H1 (cell line): ENCODE measurements at regions not wholly inside any gene's neighbourhood (a gene's known extent, or its start where the extent isn't known, plus 50 kb on each side); places are given as distances from the start of the nearest gene placed in this dataset.

ENCODE experiments used
- CTCF ChIA-PET: fragments of 300-600 bp; sonication (Branson Sonifier 250); formaldehyde crosslinking; loops from one replicate; lab custom pipeline; 2021; ENCODE audit not compliant: partially characterized antibody; lab: Charles Lee
- POLR2A ChIA-PET: fragments of 300-600 bp; sonication (Branson Sonifier 250); formaldehyde crosslinking; loops from one replicate; lab custom pipeline; 2021; ENCODE audit warnings: inconsistent platforms; ENCODE audit not compliant: partially characterized antibody; lab: Charles Lee
- DNase-seq, 2 experiments: peaks; one replicate each; pipeline versions ENCODE4 v3.0.0 to v3.0.0-alpha.2; 2010 to 2022; ENCODE audit warnings: low spot score in 2 of 2, low read depth in 1 of 2, mixed read lengths in 1 of 2
- FAIRE-seq: peaks from 2 replicates; lab custom pipeline; 2011; peaks lifted over from hg19 to GRCh38; lab: Jason Lieb, UNC
- H2AFZ ChIP-seq: 2 replicates; pipeline ENCODE4 v1.8.1; 2012; ENCODE audit warnings: low read length, inconsistent platforms
- H2AK5ac ChIP-seq: 2 replicates; pipeline ENCODE4 v1.6.1; 2013; ENCODE audit warnings: low read depth, low read length
- H2BK120ac ChIP-seq: replicated peaks from 2 replicates; pipeline ENCODE3; 2013; ENCODE audit warnings: low read depth, low read length, inconsistent platforms
- H2BK12ac ChIP-seq: 2 replicates; pipeline ENCODE4 v1.6.1; 2013; ENCODE audit warnings: low read depth, low read length
- H2BK15ac ChIP-seq: 2 replicates; pipeline ENCODE4 v1.6.1; 2013; ENCODE audit warnings: low read length
- H2BK20ac ChIP-seq: 2 replicates; pipeline ENCODE4 v1.6.1; 2013; ENCODE audit warnings: low read length
- H2BK5ac ChIP-seq: 2 replicates; pipeline ENCODE4 v1.6.1; 2013; ENCODE audit warnings: low read depth, low read length
- H3K14ac ChIP-seq: 2 replicates; pipeline ENCODE4 v1.6.1; 2013; ENCODE audit warnings: inconsistent platforms; ENCODE audit not compliant: insufficient read length
- H3K18ac ChIP-seq: 2 replicates; pipeline ENCODE4 v1.6.1; 2013; ENCODE audit warnings: low read length; ENCODE audit errors: extremely low read depth
- H3K23ac ChIP-seq: 2 replicates; pipeline ENCODE4 v1.6.1; 2013; ENCODE audit warnings: inconsistent platforms; ENCODE audit not compliant: insufficient read length
- H3K23me2 ChIP-seq: 2 replicates; pipeline ENCODE4 v1.6.1; 2013; ENCODE audit warnings: low read depth, low read length
- H3K27ac ChIP-seq: 2 replicates; pipeline ENCODE4 v1.6.1; 2011; ENCODE audit warnings: low read depth, low read length, inconsistent platforms
- H3K27me3 ChIP-seq, 4 experiments: replicated peaks in 1 of 4; 1 replicate in 1 of 4; 2 replicates in 3 of 4; pipeline versions ENCODE4 v1.6.1 to v1.8.1; 2011 to 2013; ENCODE audit warnings: low read length in 3 of 4, mild to moderate bottlenecking in 3 of 4, inconsistent platforms in 2 of 4, mixed read lengths in 2 of 4, moderate library complexity in 1 of 4; ENCODE audit not compliant: control insufficient read depth in 3 of 4, insufficient read depth in 3 of 4; ENCODE audit errors: extremely low read depth in 1 of 4
- H3K36me3 ChIP-seq, 4 experiments: 2 replicates each; pipeline versions ENCODE4 v1.6.1 to v1.8.1; 2011 to 2013; ENCODE audit warnings: mild to moderate bottlenecking in 4 of 4, low read length in 3 of 4, moderate library complexity in 2 of 4, control low read depth in 1 of 4, inconsistent platforms in 1 of 4; ENCODE audit not compliant: insufficient read depth in 4 of 4, control insufficient read depth in 2 of 4
- H3K4ac ChIP-seq: replicated peaks from 2 replicates; pipeline ENCODE3; 2013; ENCODE audit warnings: low read length, low read depth, mixed read lengths, inconsistent platforms; ENCODE audit not compliant: insufficient read length
- H3K4me1 ChIP-seq, 4 experiments: replicated peaks in 1 of 4; 1 replicate in 1 of 4; 2 replicates in 3 of 4; pipeline versions ENCODE4 v1.6.1 to v1.8.1; 2011 to 2013; ENCODE audit warnings: low read length in 3 of 4, inconsistent platforms in 2 of 4, mixed read lengths in 1 of 4; ENCODE audit not compliant: insufficient read depth in 4 of 4, control insufficient read depth in 3 of 4
- H3K4me2 ChIP-seq, 2 experiments: 2 replicates each; pipeline versions ENCODE4 v1.6.1 to v1.8.1; 2011 to 2013; ENCODE audit warnings: low read depth in 2 of 2, low read length in 2 of 2, control low read depth in 1 of 2, inconsistent platforms in 1 of 2, mild to moderate bottlenecking in 1 of 2; ENCODE audit not compliant: insufficient read depth in 1 of 2
- H3K4me3 ChIP-seq, 4 experiments: fragments of 200-600, 300-600 bp in 1 of 4; sonication (generic), shearing (Covaris generic), sonication (Bioruptor Twin) in 1 of 4; 2 replicates each; pipeline versions ENCODE4 v1.5.1 to v1.8.1; 2011 to 2016; ENCODE audit warnings: low read length in 4 of 4, low read depth in 3 of 4, control low read depth in 2 of 4, inconsistent platforms in 2 of 4, mild to moderate bottlenecking in 2 of 4, mixed read lengths in 1 of 4, moderate library complexity in 1 of 4; ENCODE audit not compliant: insufficient read depth in 2 of 4; ENCODE audit errors: extremely low read depth in 1 of 4
- H3K56ac ChIP-seq: replicated peaks from 2 replicates; pipeline ENCODE3; 2013; ENCODE audit warnings: low read depth, mild to moderate bottlenecking, mixed read lengths, low read length, inconsistent platforms; ENCODE audit not compliant: insufficient read length
- H3K79me1 ChIP-seq: 2 replicates; pipeline ENCODE4 v1.6.1; 2013; ENCODE audit warnings: low read depth, low read length, control low read depth
- H3K79me2 ChIP-seq, 2 experiments: 2 replicates each; pipeline versions ENCODE4 v1.6.1 to v1.8.1; 2012 to 2013; ENCODE audit warnings: low read length in 2 of 2, mild to moderate bottlenecking in 2 of 2, inconsistent platforms in 1 of 2; ENCODE audit not compliant: insufficient read depth in 2 of 2, control insufficient read depth in 1 of 2
- H3K9ac ChIP-seq, 4 experiments: replicated peaks in 1 of 4; 1 replicate in 1 of 4; 2 replicates in 3 of 4; pipeline versions ENCODE4 v1.6.1 to v1.8.1; 2011 to 2013; ENCODE audit warnings: low read depth in 3 of 4, low read length in 3 of 4, control low read depth in 2 of 4, mild to moderate bottlenecking in 2 of 4, moderate library complexity in 2 of 4, inconsistent platforms in 1 of 4; ENCODE audit errors: extremely low read depth in 1 of 4
- H3K9me3 ChIP-seq, 2 experiments: 2 replicates each; pipeline versions ENCODE4 v1.6.1 to v1.8.1; 2012 to 2013; ENCODE audit warnings: mild to moderate bottlenecking in 2 of 2, moderate library complexity in 2 of 2, control low read depth in 1 of 2, inconsistent platforms in 1 of 2, low read depth in 1 of 2, low read length in 1 of 2, mixed read lengths in 1 of 2; ENCODE audit not compliant: insufficient read depth in 2 of 2
- H4K20me1 ChIP-seq, 2 experiments: replicated peaks in 1 of 2; 2 replicates each; pipeline versions ENCODE3 to v1.8.1; 2011 to 2013; ENCODE audit warnings: inconsistent platforms in 2 of 2, low read length in 2 of 2, mild to moderate bottlenecking in 1 of 2; ENCODE audit not compliant: insufficient read depth in 2 of 2, control insufficient read depth in 1 of 2
- H4K5ac ChIP-seq: 2 replicates; pipeline ENCODE4 v1.6.1; 2013; ENCODE audit warnings: low read length, low read depth, mixed read lengths, inconsistent platforms; ENCODE audit not compliant: insufficient read length
- H4K8ac ChIP-seq: 2 replicates; pipeline ENCODE4 v1.8.0; 2013; ENCODE audit warnings: mild to moderate bottlenecking, moderate library complexity, low read length, inconsistent platforms; ENCODE audit not compliant: insufficient read depth; ENCODE audit errors: extremely low read depth
- H4K91ac ChIP-seq: replicated peaks from 2 replicates; pipeline ENCODE3; 2013; ENCODE audit warnings: low read length, mixed read lengths, inconsistent platforms; ENCODE audit not compliant: insufficient read length
- ASH2L ChIP-seq: fragments of 200-600, 300-600 bp; sonication (generic); IDR thresholded peaks from one replicate; pipeline ENCODE4 v1.7.1; 2017; ENCODE audit warnings: low read length
- CBX5 ChIP-seq: fragments of 300-800, 300-1000 bp; sonication (generic); IDR thresholded peaks from 2 replicates; pipeline ENCODE4 v1.7.1; 2016; ENCODE audit warnings: antibody characterized with exemption, low read length, low read depth
- EGR1 ChIP-seq: IDR thresholded peaks from 2 replicates; pipeline ENCODE4 v1.6.1; 2011; ENCODE audit warnings: low read depth, low read length, borderline replicate concordance
- GTF2F1 ChIP-seq: IDR thresholded peaks from 2 replicates; pipeline ENCODE4 v1.6.1; 2012; ENCODE audit warnings: low read depth, low read length, improper control_type of control experiment, borderline replicate concordance
- KDM4A ChIP-seq: IDR thresholded peaks from one replicate; pipeline ENCODE4 v1.7.1; 2012; ENCODE audit warnings: low read depth, mild to moderate bottlenecking, moderate library complexity, low read length, inconsistent platforms; ENCODE audit not compliant: severe bottlenecking
- KDM5A ChIP-seq: fragments of 200-600 bp; IDR thresholded peaks from 2 replicates; pipeline ENCODE4 v1.7.1; 2012; ENCODE audit warnings: mild to moderate bottlenecking, low read length, inconsistent platforms, mixed read lengths
- MAFK ChIP-seq: IDR thresholded peaks from 2 replicates; pipeline ENCODE4 v1.6.1; 2012; ENCODE audit warnings: low read depth, mild to moderate bottlenecking, improper control_type of control experiment, low read length
- RAD21 ChIP-seq, 2 experiments: IDR thresholded peaks in 1 of 2; conservative IDR thresholded peaks in 1 of 2; 2 replicates each; pipeline ENCODE4 v1.6.1; 2011; ENCODE audit warnings: low read depth in 2 of 2, low read length in 2 of 2, improper control_type of control experiment in 1 of 2, inconsistent platforms in 1 of 2, mild to moderate bottlenecking in 1 of 2, moderate library complexity in 1 of 2
- RBBP5 ChIP-seq: IDR thresholded peaks from 2 replicates; pipeline ENCODE4 v1.7.1; 2012; ENCODE audit warnings: low read depth, mild to moderate bottlenecking, inconsistent platforms, low read length, moderate library complexity, borderline replicate concordance
- RXRA ChIP-seq: IDR thresholded peaks from 2 replicates; pipeline ENCODE4 v1.6.1; 2011; ENCODE audit warnings: low read depth, mild to moderate bottlenecking, low read length, moderate library complexity; ENCODE audit not compliant: insufficient read depth
- SP1 ChIP-seq: IDR thresholded peaks from 2 replicates; pipeline ENCODE4 v1.6.1; 2011; ENCODE audit warnings: low read depth, low read length
- SP2 ChIP-seq: IDR thresholded peaks from 2 replicates; pipeline ENCODE4 v1.6.1; 2012; ENCODE audit warnings: mild to moderate bottlenecking, low read length, inconsistent platforms
- SUZ12 ChIP-seq: fragments of 200-600 bp; sonication (generic); IDR thresholded peaks from 2 replicates; pipeline ENCODE4 v1.6.1; 2012; ENCODE audit warnings: mild to moderate bottlenecking, inconsistent platforms, low read length, moderate library complexity, mixed read lengths
- TAF1 ChIP-seq: IDR thresholded peaks from 2 replicates; pipeline ENCODE4 v1.6.1; 2011; ENCODE audit warnings: mild to moderate bottlenecking, low read depth, low read length
- TAF7 ChIP-seq: optimal IDR thresholded peaks from 2 replicates; pipeline ENCODE3; 2011; ENCODE audit warnings: low read depth, mild to moderate bottlenecking, inconsistent platforms, low read length, moderate library complexity, borderline replicate concordance
- TEAD4 ChIP-seq: IDR thresholded peaks from 2 replicates; pipeline ENCODE4 v1.6.1; 2012; ENCODE audit warnings: low read depth, low read length, inconsistent platforms, mixed read lengths
- WGBS, 2 experiments: shearing (Covaris generic) in 1 of 2; methylation state at CpG; one replicate each; pipeline versions ENCODE4 v1.1.6 to v1.1.7; 2013 to 2015; ENCODE audit warnings: low lambda C conversion rate in 2 of 2, mixed read lengths in 2 of 2, inconsistent platforms in 1 of 2, low coverage in 1 of 2, missing lambda C conversion rate in 1 of 2; ENCODE audit not compliant: insufficient replicate concordance in 2 of 2, insufficient coverage in 1 of 2, insufficient read length in 1 of 2; ENCODE audit errors: extremely low coverage in 1 of 2, missing lambda C conversion rate in 1 of 2; 5-methylcytosine and 5-hydroxymethylcytosine counted together

DNA sequence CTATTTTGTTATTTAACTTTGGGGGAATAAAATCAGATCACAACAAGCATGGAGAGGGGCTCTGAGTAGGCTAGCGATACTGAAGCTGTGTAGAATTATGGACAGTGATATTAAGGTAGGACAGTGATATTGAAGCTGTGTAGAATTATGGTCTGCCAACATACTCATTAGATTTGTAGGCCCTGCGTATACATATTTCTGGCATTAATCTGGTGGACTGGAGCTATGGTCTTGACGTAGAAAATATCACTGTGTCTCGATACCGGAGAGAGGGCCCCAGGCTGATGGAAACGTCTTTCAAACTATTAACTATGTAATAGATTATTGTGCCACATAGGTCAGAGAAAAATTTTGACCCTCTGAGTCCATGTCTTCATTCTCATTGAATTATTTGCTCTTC is 511.4 kb downstream of the ADCYAP1 start:
- POLR2A ChIA-PET = no interaction called here
- TF ChIP-seq KDM5A (no peak), RXRA (no peak), SP2 (no peak), TAF1 (no peak), TAF7 (no peak), MAFK (no peak), SUZ12 (no peak), ASH2L (no peak), RBBP5 (no peak), CBX5 (no peak), SP1 (no peak), KDM4A (no peak), GTF2F1 (no peak), RAD21 (IDR thresholded peaks at IDR 0.05 in 1 of 2, conservative IDR thresholded peaks at IDR 0.05 in 1 of 2; ENCODE audit: low read depth in 2 of 2, low read length in 2 of 2) (no peak), TEAD4 (no peak), EGR1 (no peak)

More for the DNA sequence above, 511.4 kb downstream of the ADCYAP1 start:
- H3K27ac ChIP-seq = no peak overlapping the region
- no peak overlapping the region for H2BK5ac ChIP-seq
- no peak overlapping the region for H3K56ac ChIP-seq
- FAIRE-seq = no peak
- H2BK20ac ChIP-seq = no peak overlapping the region
- H3K23me2 ChIP-seq = no peaks in the 10 kb centered on the region
- no peaks in the 10 kb centered on the region for H3K36me3 ChIP-seq
- H3K4me1 ChIP-seq = no peaks in the 10 kb centered on the region
- no peak overlapping the region for H4K5ac ChIP-seq
- H3K27me3 ChIP-seq = no peaks in the 10 kb centered on the region
- no peak overlapping the region for H4K8ac ChIP-seq
- H3K14ac ChIP-seq = no peak overlapping the region
- no peak overlapping the region for H3K18ac ChIP-seq
- no peak overlapping the region for H2AFZ ChIP-seq
- no peak overlapping the region for H3K23ac ChIP-seq
- H4K91ac ChIP-seq = no peak overlapping the region
- 91% methylated on average over 6 of the region's 6 CpGs; no CpG with 5 or more reads in 1 of the 2 experiments for WGBS, 2 experiments
- no peak overlapping the region for H2AK5ac ChIP-seq
- CTCF ChIA-PET = interaction anchor here (1.0 kb wide), 1 partner anchor 248 kb away, joined by 3 read pairs; no protein-coding TSS in a partner anchor
- H2BK120ac ChIP-seq = no peak overlapping the region
- no peaks in the 10 kb centered on the region for H4K20me1 ChIP-seq
- H3K4me3 ChIP-seq = no peak overlapping the region
- no peak overlapping the region for H2BK15ac ChIP-seq
- no peaks in the 10 kb centered on the region for H3K79me1 ChIP-seq
- H3K9ac ChIP-seq = no peak overlapping the region
- no peaks in the 10 kb centered on the region for H3K79me2 ChIP-seq
- DNase-seq = no peak
- no peaks in the 10 kb centered on the region for H3K9me3 ChIP-seq
- no peak overlapping the region for H3K4ac ChIP-seq
- H3K4me2 ChIP-seq = no peak overlapping the region
- H2BK12ac ChIP-seq = no peak overlapping the region
